ENCODE measurements at regions not wholly inside any gene's neighbourhood (a gene's known extent, or its start where the extent isn't known, plus 50 kb on each side); places are given as distances from the start of the nearest gene placed in this dataset.

GRCh38 chr9:79977510-79978197 is 405.9 kb downstream of the TLE4 start:
- H3K36me3 Mint-ChIP-seq (ENCODE audit: insufficient read depth in 1 of 3, low read depth in 3 of 3), result no peaks in the 10 kb centered on the region; a peak in 1 of 7 replicates

More at GRCh38 chr9:79977510-79978197, 405.9 kb downstream of the TLE4 start:
- no peak for TF ChIP-seq CTCF (conservative IDR thresholded peaks at IDR 0.05)
- Histone ChIP-seq H3K14ac (ENCODE audit: insufficient read depth, low read length) (no peak overlapping the region), H3K23me2 (ENCODE audit: insufficient read length, low read depth, low read length, poor library complexity, severe bottlenecking) (no peaks in the 10 kb centered on the region), H3K23ac (ENCODE audit: insufficient read length, low read depth, low read length) (no peak overlapping the region), H4K5ac (ENCODE audit: insufficient read length, low read depth, low read length) (no peak overlapping the region), H4K20me1 (ENCODE audit: control insufficient read depth, insufficient read depth, insufficient read length) (no peaks in the 10 kb centered on the region), H3K4ac (ENCODE audit: low read depth, low read length) (no peak overlapping the region), H3K79me2 (ENCODE audit: insufficient read depth, low read length) (no peaks in the 10 kb centered on the region), H3K56ac (ENCODE audit: insufficient read length, low read depth, low read length) (no peak overlapping the region), H2AK5ac (ENCODE audit: insufficient read length, low read length) (no peak overlapping the region), H2BK20ac (ENCODE audit: low read depth, low read length, poor library complexity, severe bottlenecking) (no peak overlapping the region), H3K9me3 (ENCODE audit: control insufficient read depth, low read depth, low read length) (no peaks in the 10 kb centered on the region), H4K91ac (ENCODE audit: insufficient read length, low read depth, low read length) (no peak overlapping the region), H4K8ac (replicated peaks; ENCODE audit: insufficient read length, low read depth, low read length) (no peak overlapping the region), H3T11ph (ENCODE audit: low read length) (no peak overlapping the region), H2BK5ac (ENCODE audit: insufficient read length, low read length) (no peak overlapping the region), H3K4me1 (ENCODE audit: insufficient read depth, low read length) (peaks cover 4% of the 10 kb centered on the region; the same call in 1 of the 2 replicates), H2AFZ (ENCODE audit: low read length) (no peak overlapping the region), H2BK15ac (ENCODE audit: low read depth, low read length) (no peak overlapping the region), H3K9ac (ENCODE audit: extremely low read depth, insufficient read length, low read length) (no peak overlapping the region), H2BK12ac (ENCODE audit: insufficient read length, low read depth, low read length) (no peak overlapping the region), H2BK120ac (ENCODE audit: low read depth, low read length, poor library complexity, severe bottlenecking) (no peak overlapping the region), H3K4me2 (ENCODE audit: insufficient read depth, insufficient read length, low read length) (no peak overlapping the region), H3K27ac (ENCODE audit: insufficient read length, low read depth, low read length) (no peak overlapping the region), H3K18ac (ENCODE audit: insufficient read length, low read depth, low read length) (no peak overlapping the region), H3K27me3 (ENCODE audit: insufficient read depth, low read length) (no peaks in the 10 kb centered on the region), H3K79me1 (ENCODE audit: insufficient read depth, low read depth, low read length, poor library complexity, severe bottlenecking) (no peaks in the 10 kb centered on the region)
- Mint-ChIP-seq H3K9me3 (no peaks in the 10 kb centered on the region), H3K4me3 (no peak overlapping the region), H3K27me3 (ENCODE audit: low read depth) (no peaks in the 10 kb centered on the region), H3K4me1 (peaks cover 22 to 30% of the 10 kb centered on the region in 2 experiments), H3K27ac (no peak overlapping the region)
- no CpG with 5 or more reads among the region's 1 CpG for WGBS (ENCODE audit: extremely low coverage, insufficient read length, low lambda C conversion rate)
- no peak for DNase-seq

Data from H9 (cell line).